ENCODE measurements at regions not wholly inside any gene's neighbourhood (a gene's known extent, or its start where the extent isn't known, plus 50 kb on each side); places are given as distances from the start of the nearest gene placed in this dataset.
"Not testable (repeated sequence)": the region's sequence is repeated elsewhere in the genome, so short reads cannot be mapped to it uniquely, and the experiment has no call there.

- DNase-seq = not testable (repeated sequence)
Measured at GRCh38 chr7:97928844-97929243, 56.6 kb upstream of the ASNS start.

- DNase-seq = peak; percentile 57
Measured at GRCh38 chr7:97927790-97928748, 55.9 kb upstream of the ASNS start.
